H1 (cell line): ENCODE measurements at regions not wholly inside any gene's neighbourhood (a gene's known extent, or its start where the extent isn't known, plus 50 kb on each side); places are given as distances from the start of the nearest gene placed in this dataset.

ENCODE experiments used
- CTCF ChIA-PET: fragments of 300-600 bp; sonication (Branson Sonifier 250); formaldehyde crosslinking; loops from one replicate; lab custom pipeline; 2021; ENCODE audit not compliant: partially characterized antibody; lab: Charles Lee
- POLR2A ChIA-PET: fragments of 300-600 bp; sonication (Branson Sonifier 250); formaldehyde crosslinking; loops from one replicate; lab custom pipeline; 2021; ENCODE audit warnings: inconsistent platforms; ENCODE audit not compliant: partially characterized antibody; lab: Charles Lee
- DNase-seq, 2 experiments: peaks; one replicate each; pipeline versions ENCODE4 v3.0.0 to v3.0.0-alpha.2; 2010 to 2022; ENCODE audit warnings: low spot score in 2 of 2, low read depth in 1 of 2, mixed read lengths in 1 of 2
- FAIRE-seq: peaks from 2 replicates; lab custom pipeline; 2011; peaks lifted over from hg19 to GRCh38; lab: Jason Lieb, UNC
- H2AFZ ChIP-seq: 2 replicates; pipeline ENCODE4 v1.8.1; 2012; ENCODE audit warnings: low read length, inconsistent platforms
- H2AK5ac ChIP-seq: 2 replicates; pipeline ENCODE4 v1.6.1; 2013; ENCODE audit warnings: low read depth, low read length
- H2BK120ac ChIP-seq: replicated peaks from 2 replicates; pipeline ENCODE3; 2013; ENCODE audit warnings: low read depth, low read length, inconsistent platforms
- H2BK12ac ChIP-seq: 2 replicates; pipeline ENCODE4 v1.6.1; 2013; ENCODE audit warnings: low read depth, low read length
- H2BK15ac ChIP-seq: 2 replicates; pipeline ENCODE4 v1.6.1; 2013; ENCODE audit warnings: low read length
- H2BK20ac ChIP-seq: 2 replicates; pipeline ENCODE4 v1.6.1; 2013; ENCODE audit warnings: low read length
- H2BK5ac ChIP-seq: 2 replicates; pipeline ENCODE4 v1.6.1; 2013; ENCODE audit warnings: low read depth, low read length
- H3K14ac ChIP-seq: 2 replicates; pipeline ENCODE4 v1.6.1; 2013; ENCODE audit warnings: inconsistent platforms; ENCODE audit not compliant: insufficient read length
- H3K18ac ChIP-seq: 2 replicates; pipeline ENCODE4 v1.6.1; 2013; ENCODE audit warnings: low read length; ENCODE audit errors: extremely low read depth
- H3K23ac ChIP-seq: 2 replicates; pipeline ENCODE4 v1.6.1; 2013; ENCODE audit warnings: inconsistent platforms; ENCODE audit not compliant: insufficient read length
- H3K23me2 ChIP-seq: 2 replicates; pipeline ENCODE4 v1.6.1; 2013; ENCODE audit warnings: low read depth, low read length
- H3K27ac ChIP-seq: 2 replicates; pipeline ENCODE4 v1.6.1; 2011; ENCODE audit warnings: low read depth, low read length, inconsistent platforms
- H3K27me3 ChIP-seq, 4 experiments: replicated peaks in 1 of 4; 1 replicate in 1 of 4; 2 replicates in 3 of 4; pipeline versions ENCODE4 v1.6.1 to v1.8.1; 2011 to 2013; ENCODE audit warnings: low read length in 3 of 4, mild to moderate bottlenecking in 3 of 4, inconsistent platforms in 2 of 4, mixed read lengths in 2 of 4, moderate library complexity in 1 of 4; ENCODE audit not compliant: control insufficient read depth in 3 of 4, insufficient read depth in 3 of 4; ENCODE audit errors: extremely low read depth in 1 of 4
- H3K36me3 ChIP-seq, 4 experiments: 2 replicates each; pipeline versions ENCODE4 v1.6.1 to v1.8.1; 2011 to 2013; ENCODE audit warnings: mild to moderate bottlenecking in 4 of 4, low read length in 3 of 4, moderate library complexity in 2 of 4, control low read depth in 1 of 4, inconsistent platforms in 1 of 4; ENCODE audit not compliant: insufficient read depth in 4 of 4, control insufficient read depth in 2 of 4
- H3K4ac ChIP-seq: replicated peaks from 2 replicates; pipeline ENCODE3; 2013; ENCODE audit warnings: low read length, low read depth, mixed read lengths, inconsistent platforms; ENCODE audit not compliant: insufficient read length
- H3K4me1 ChIP-seq, 4 experiments: replicated peaks in 1 of 4; 1 replicate in 1 of 4; 2 replicates in 3 of 4; pipeline versions ENCODE4 v1.6.1 to v1.8.1; 2011 to 2013; ENCODE audit warnings: low read length in 3 of 4, inconsistent platforms in 2 of 4, mixed read lengths in 1 of 4; ENCODE audit not compliant: insufficient read depth in 4 of 4, control insufficient read depth in 3 of 4
- H3K4me2 ChIP-seq, 2 experiments: 2 replicates each; pipeline versions ENCODE4 v1.6.1 to v1.8.1; 2011 to 2013; ENCODE audit warnings: low read depth in 2 of 2, low read length in 2 of 2, control low read depth in 1 of 2, inconsistent platforms in 1 of 2, mild to moderate bottlenecking in 1 of 2; ENCODE audit not compliant: insufficient read depth in 1 of 2
- H3K4me3 ChIP-seq, 4 experiments: fragments of 200-600, 300-600 bp in 1 of 4; sonication (generic), shearing (Covaris generic), sonication (Bioruptor Twin) in 1 of 4; 2 replicates each; pipeline versions ENCODE4 v1.5.1 to v1.8.1; 2011 to 2016; ENCODE audit warnings: low read length in 4 of 4, low read depth in 3 of 4, control low read depth in 2 of 4, inconsistent platforms in 2 of 4, mild to moderate bottlenecking in 2 of 4, mixed read lengths in 1 of 4, moderate library complexity in 1 of 4; ENCODE audit not compliant: insufficient read depth in 2 of 4; ENCODE audit errors: extremely low read depth in 1 of 4
- H3K56ac ChIP-seq: replicated peaks from 2 replicates; pipeline ENCODE3; 2013; ENCODE audit warnings: low read depth, mild to moderate bottlenecking, mixed read lengths, low read length, inconsistent platforms; ENCODE audit not compliant: insufficient read length
- H3K79me1 ChIP-seq: 2 replicates; pipeline ENCODE4 v1.6.1; 2013; ENCODE audit warnings: low read depth, low read length, control low read depth
- H3K79me2 ChIP-seq, 2 experiments: 2 replicates each; pipeline versions ENCODE4 v1.6.1 to v1.8.1; 2012 to 2013; ENCODE audit warnings: low read length in 2 of 2, mild to moderate bottlenecking in 2 of 2, inconsistent platforms in 1 of 2; ENCODE audit not compliant: insufficient read depth in 2 of 2, control insufficient read depth in 1 of 2
- H3K9ac ChIP-seq, 4 experiments: replicated peaks in 1 of 4; 1 replicate in 1 of 4; 2 replicates in 3 of 4; pipeline versions ENCODE4 v1.6.1 to v1.8.1; 2011 to 2013; ENCODE audit warnings: low read depth in 3 of 4, low read length in 3 of 4, control low read depth in 2 of 4, mild to moderate bottlenecking in 2 of 4, moderate library complexity in 2 of 4, inconsistent platforms in 1 of 4; ENCODE audit errors: extremely low read depth in 1 of 4
- H3K9me3 ChIP-seq, 2 experiments: 2 replicates each; pipeline versions ENCODE4 v1.6.1 to v1.8.1; 2012 to 2013; ENCODE audit warnings: mild to moderate bottlenecking in 2 of 2, moderate library complexity in 2 of 2, control low read depth in 1 of 2, inconsistent platforms in 1 of 2, low read depth in 1 of 2, low read length in 1 of 2, mixed read lengths in 1 of 2; ENCODE audit not compliant: insufficient read depth in 2 of 2
- H4K20me1 ChIP-seq, 2 experiments: replicated peaks in 1 of 2; 2 replicates each; pipeline versions ENCODE3 to v1.8.1; 2011 to 2013; ENCODE audit warnings: inconsistent platforms in 2 of 2, low read length in 2 of 2, mild to moderate bottlenecking in 1 of 2; ENCODE audit not compliant: insufficient read depth in 2 of 2, control insufficient read depth in 1 of 2
- H4K5ac ChIP-seq: 2 replicates; pipeline ENCODE4 v1.6.1; 2013; ENCODE audit warnings: low read length, low read depth, mixed read lengths, inconsistent platforms; ENCODE audit not compliant: insufficient read length
- H4K8ac ChIP-seq: 2 replicates; pipeline ENCODE4 v1.8.0; 2013; ENCODE audit warnings: mild to moderate bottlenecking, moderate library complexity, low read length, inconsistent platforms; ENCODE audit not compliant: insufficient read depth; ENCODE audit errors: extremely low read depth
- H4K91ac ChIP-seq: replicated peaks from 2 replicates; pipeline ENCODE3; 2013; ENCODE audit warnings: low read length, mixed read lengths, inconsistent platforms; ENCODE audit not compliant: insufficient read length
- BACH1 ChIP-seq: IDR thresholded peaks from 2 replicates; pipeline ENCODE4 v1.6.1; 2012; ENCODE audit warnings: low read length, improper control_type of control experiment
- BRCA1 ChIP-seq: IDR thresholded peaks from 2 replicates; pipeline ENCODE4 v1.6.1; 2012; ENCODE audit warnings: low read depth, low read length, improper control_type of control experiment
- CBX8 ChIP-seq: fragments of 300-800, 300-1000 bp; sonication (generic); IDR thresholded peaks from 2 replicates; pipeline ENCODE4 v1.7.1; 2016; ENCODE audit warnings: low read depth, low read length, borderline replicate concordance
- CTCF ChIP-seq, 3 experiments: IDR thresholded peaks; 1 replicate in 2 of 3; 2 replicates in 1 of 3; pipeline versions ENCODE4 v1.5.1 to v1.6.1; 2011; ENCODE audit warnings: low read length in 3 of 3, mild to moderate bottlenecking in 3 of 3, inconsistent platforms in 2 of 3, low read depth in 1 of 3, moderate library complexity in 1 of 3; ENCODE audit not compliant: insufficient read depth in 1 of 3; ENCODE audit errors: control extremely low read depth in 1 of 3
- EZH2 ChIP-seq: fragments of 200-600 bp; sonication (generic); IDR thresholded peaks from 2 replicates; pipeline ENCODE4 v1.7.1; 2012; ENCODE audit warnings: low read depth, mild to moderate bottlenecking, moderate library complexity, low read length, inconsistent platforms; ENCODE audit not compliant: severe bottlenecking
- GABPA ChIP-seq: IDR thresholded peaks from 2 replicates; pipeline ENCODE4 v1.6.1; 2011; ENCODE audit warnings: mild to moderate bottlenecking, low read length, moderate library complexity, borderline replicate concordance; ENCODE audit not compliant: insufficient read depth
- HDAC2 ChIP-seq, 2 experiments: fragments of 300-600 bp in 1 of 2; sonication (generic) in 1 of 2; IDR thresholded peaks; 2 replicates each; pipeline ENCODE4 v1.6.1; 2011 to 2012; ENCODE audit warnings: low read depth in 2 of 2, low read length in 2 of 2, mild to moderate bottlenecking in 2 of 2, moderate library complexity in 2 of 2, borderline replicate concordance in 1 of 2, inconsistent platforms in 1 of 2
- RBBP5 ChIP-seq: IDR thresholded peaks from 2 replicates; pipeline ENCODE4 v1.7.1; 2012; ENCODE audit warnings: low read depth, mild to moderate bottlenecking, inconsistent platforms, low read length, moderate library complexity, borderline replicate concordance
- RXRA ChIP-seq: IDR thresholded peaks from 2 replicates; pipeline ENCODE4 v1.6.1; 2011; ENCODE audit warnings: low read depth, mild to moderate bottlenecking, low read length, moderate library complexity; ENCODE audit not compliant: insufficient read depth
- YY1 ChIP-seq: IDR thresholded peaks from 2 replicates; pipeline ENCODE4 v1.6.1; 2011; ENCODE audit warnings: low read depth, mild to moderate bottlenecking, low read length
- WGBS, 2 experiments: shearing (Covaris generic) in 1 of 2; methylation state at CpG; one replicate each; pipeline versions ENCODE4 v1.1.6 to v1.1.7; 2013 to 2015; ENCODE audit warnings: low lambda C conversion rate in 2 of 2, mixed read lengths in 2 of 2, inconsistent platforms in 1 of 2, low coverage in 1 of 2, missing lambda C conversion rate in 1 of 2; ENCODE audit not compliant: insufficient replicate concordance in 2 of 2, insufficient coverage in 1 of 2, insufficient read length in 1 of 2; ENCODE audit errors: extremely low coverage in 1 of 2, missing lambda C conversion rate in 1 of 2; 5-methylcytosine and 5-hydroxymethylcytosine counted together

DNA sequence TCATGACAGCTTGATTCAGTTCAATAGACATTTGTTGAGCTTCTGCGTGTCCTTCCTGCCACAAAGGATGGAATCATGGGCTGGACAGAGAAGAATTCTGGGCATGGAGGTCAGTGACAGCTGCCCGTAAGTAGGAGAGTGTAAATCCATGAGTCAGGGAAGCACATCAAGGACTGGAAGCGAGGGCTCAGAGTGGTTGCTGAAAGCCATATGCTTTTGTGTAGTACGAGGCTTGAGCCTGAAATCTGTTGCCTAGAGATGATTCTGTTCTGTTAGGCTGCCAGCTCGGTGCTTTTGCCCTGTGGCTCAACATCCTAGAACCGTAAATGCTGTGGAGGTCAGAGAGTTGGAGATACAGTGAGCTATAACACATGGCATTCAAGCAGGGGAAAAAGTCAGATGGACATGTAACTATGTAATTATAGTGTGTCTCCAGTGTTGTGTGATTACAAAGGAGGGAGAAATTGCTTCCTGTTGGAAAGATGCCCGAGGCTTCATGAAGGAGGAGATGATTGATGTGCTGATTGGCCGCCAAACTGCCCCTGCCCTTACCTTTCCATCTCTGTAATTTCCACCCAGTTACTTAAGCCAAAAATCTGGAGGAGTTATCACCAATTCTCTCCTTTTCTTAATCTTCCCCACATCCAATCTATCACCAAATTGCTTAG is 92.8 kb upstream of the CACNA1E start:
- CTCF ChIA-PET = interaction anchor here (0.7 to 9.3 kb wide), 13 partner anchors 9 to 201 kb away, joined by 3 to 69 read pairs (median 4); no protein-coding TSS in a partner anchor
- DNase-seq (no peak), FAIRE-seq (no peak)
- H3K27ac ChIP-seq = no peak overlapping the region
- H2BK120ac ChIP-seq = no peak overlapping the region
- H3K4me2 ChIP-seq = no peak overlapping the region
- H2BK15ac ChIP-seq = no peak overlapping the region
- no peak overlapping the region for H3K14ac ChIP-seq
- H2BK12ac ChIP-seq = no peak overlapping the region
- H2BK5ac ChIP-seq = no peak overlapping the region
- no peaks in the 10 kb centered on the region for H3K79me2 ChIP-seq
- no peak overlapping the region for H3K4ac ChIP-seq
- no peak overlapping the region for H3K23ac ChIP-seq
- POLR2A ChIA-PET = no interaction called here
- no peak overlapping the region for H2AK5ac ChIP-seq
- H4K5ac ChIP-seq = no peak overlapping the region
- H3K18ac ChIP-seq = no peak overlapping the region
- H3K27me3 ChIP-seq = no peaks in the 10 kb centered on the region
- H2AFZ ChIP-seq = no peak overlapping the region
- no peaks in the 10 kb centered on the region for H3K9me3 ChIP-seq
- 83% methylated on average over 8 of the region's 8 CpGs; no CpG with 5 or more reads in 1 of the 2 experiments for WGBS, 2 experiments
- H4K91ac ChIP-seq = no peak overlapping the region
- peaks cover 2% of the 10 kb centered on the region; the same call in 1 of the 2 replicates for H3K23me2 ChIP-seq
- H4K8ac ChIP-seq = no peak overlapping the region; the same call in 1 of the 2 replicates
- no peak overlapping the region for H3K4me3 ChIP-seq
- H2BK20ac ChIP-seq = no peak overlapping the region
- H4K20me1 ChIP-seq = no peaks in the 10 kb centered on the region
- no peak overlapping the region for H3K56ac ChIP-seq
- no peaks in the 10 kb centered on the region for H3K36me3 ChIP-seq
- H3K4me1 ChIP-seq = no peaks in the 10 kb centered on the region
- H3K9ac ChIP-seq = no peak overlapping the region
- no peaks in the 10 kb centered on the region for H3K79me1 ChIP-seq
- TF ChIP-seq HDAC2 (IDR thresholded peaks at IDR 0.05; ENCODE audit: borderline replicate concordance in 1 of 2, low read depth in 2 of 2, low read length in 2 of 2) = no peak
- TF ChIP-seq BACH1 = no peak
- no peak for TF ChIP-seq CBX8
- TF ChIP-seq RBBP5 = no peak
- TF ChIP-seq GABPA = no peak
- no peak for TF ChIP-seq EZH2
- no peak for TF ChIP-seq BRCA1
- TF ChIP-seq CTCF (IDR thresholded peaks at IDR 0.05; ENCODE audit: control extremely low read depth in 1 of 3, insufficient read depth in 1 of 3, low read depth in 1 of 3, low read length in 3 of 3) = no peak
- no peak for TF ChIP-seq YY1
- no peak for TF ChIP-seq RXRA
